ENCODE measurements at regions not wholly inside any gene's neighbourhood (a gene's known extent, or its start where the extent isn't known, plus 50 kb on each side); places are given as distances from the start of the nearest gene placed in this dataset.

- intact Hi-C loops (cut with micrococcal nuclease) = no loop called here
- H3K4me1 ChIP-seq (ENCODE audit: control insufficient read depth, insufficient read depth, low read length) = no peaks in the 10 kb centered on the region
- DNase-seq (no peak), ATAC-seq (no peak)
- H3K4me3 ChIP-seq (ENCODE audit: low read length) = no peak overlapping the region
- no peak overlapping the region for H3K4me3 Mint-ChIP-seq
- H3K9me3 Mint-ChIP-seq = no peaks in the 10 kb centered on the region
- H3K36me3 Mint-ChIP-seq = no peaks in the 10 kb centered on the region
- no peak overlapping the region for H3K27ac ChIP-seq (ENCODE audit: low read length)
- H3K27ac Mint-ChIP-seq = no peak overlapping the region
- peaks cover 0 to 5% of the 10 kb centered on the region in 2 donors for H3K27me3 Mint-ChIP-seq (ENCODE audit: low read depth in 2 of 2)
- no peaks in the 10 kb centered on the region for H3K9me3 ChIP-seq (ENCODE audit: control insufficient read depth, insufficient read depth, low read length)
- no peaks in the 10 kb centered on the region for H3K36me3 ChIP-seq (ENCODE audit: control insufficient read depth, insufficient read depth, low read length)
- 95% methylated on average over 3 of the region's 3 CpGs for WGBS (ENCODE audit: insufficient coverage)
- TF ChIP-seq CTCF (IDR thresholded peaks at IDR 0.05) = no peak
- no peaks in the 10 kb centered on the region for H3K4me1 Mint-ChIP-seq
- H3K27me3 ChIP-seq (ENCODE audit: control insufficient read depth, insufficient read depth, low read length) = no peaks in the 10 kb centered on the region
Observed at GRCh38 chr2:136297312-136297711, 179.4 kb upstream of the CXCR4 start.

- H3K27ac Mint-ChIP-seq = no peak overlapping the region
- no peak overlapping the region for H3K4me3 ChIP-seq (ENCODE audit: low read length)
- DNase-seq = no peak
- WGBS (ENCODE audit: insufficient coverage) = 91% methylated on average over 1 of the region's 1 CpG
- no peak overlapping the region for H3K4me3 Mint-ChIP-seq
- H3K36me3 Mint-ChIP-seq = no peaks in the 10 kb centered on the region
- ATAC-seq = no peak
- H3K4me1 Mint-ChIP-seq = no peaks in the 10 kb centered on the region
- H3K4me1 ChIP-seq (ENCODE audit: control insufficient read depth, insufficient read depth, low read length) = no peaks in the 10 kb centered on the region
- no peaks in the 10 kb centered on the region for H3K27me3 Mint-ChIP-seq (ENCODE audit: low read depth in 2 of 2)
- H3K27ac ChIP-seq (ENCODE audit: low read length) = no peak overlapping the region
- intact Hi-C loops (cut with micrococcal nuclease) = no loop called here
- H3K9me3 Mint-ChIP-seq = no peaks in the 10 kb centered on the region
- no peak for TF ChIP-seq CTCF (IDR thresholded peaks at IDR 0.05)
- no peaks in the 10 kb centered on the region for H3K36me3 ChIP-seq (ENCODE audit: control insufficient read depth, insufficient read depth, low read length)
- H3K27me3 ChIP-seq (ENCODE audit: control insufficient read depth, insufficient read depth, low read length) = no peaks in the 10 kb centered on the region
- no peaks in the 10 kb centered on the region for H3K9me3 ChIP-seq (ENCODE audit: control insufficient read depth, insufficient read depth, low read length)
Observed at GRCh38 chr2:136295168-136295567, 177.2 kb upstream of the CXCR4 start.

GRCh38 chr2:136291871-136292270 is 173.9 kb upstream of the CXCR4 start:
- Mint-ChIP-seq H3K27me3 (ENCODE audit: low read depth in 2 of 2) (no peaks in the 10 kb centered on the region), H3K4me3 (no peak overlapping the region), H3K4me1 (no peaks in the 10 kb centered on the region), H3K36me3 (no peaks in the 10 kb centered on the region), H3K9me3 (no peaks in the 10 kb centered on the region), H3K27ac (no peak overlapping the region)
- no peaks in the 10 kb centered on the region for H3K36me3 ChIP-seq (ENCODE audit: control insufficient read depth, insufficient read depth, low read length)
- no peaks in the 10 kb centered on the region for H3K27me3 ChIP-seq (ENCODE audit: control insufficient read depth, insufficient read depth, low read length)
- no peaks in the 10 kb centered on the region for H3K9me3 ChIP-seq (ENCODE audit: control insufficient read depth, insufficient read depth, low read length)
- no peak overlapping the region for H3K4me3 ChIP-seq (ENCODE audit: low read length)
- TF ChIP-seq CTCF (IDR thresholded peaks at IDR 0.05) = no peak
- no peak for DNase-seq
- 100% methylated on average over 1 of the region's 4 CpGs for WGBS (ENCODE audit: insufficient coverage)
- intact Hi-C loops (cut with micrococcal nuclease) = no loop called here
- no peak overlapping the region for H3K27ac ChIP-seq (ENCODE audit: low read length)
- no peaks in the 10 kb centered on the region for H3K4me1 ChIP-seq (ENCODE audit: control insufficient read depth, insufficient read depth, low read length)
- no peak for ATAC-seq

GRCh38 chr2:136290326-136290725 is 172.4 kb upstream of the CXCR4 start:
- DNase-seq = no peak
- Mint-ChIP-seq H3K36me3 (no peaks in the 10 kb centered on the region), H3K27ac (no peak overlapping the region), H3K4me1 (no peaks in the 10 kb centered on the region), H3K4me3 (no peak overlapping the region), H3K9me3 (no peaks in the 10 kb centered on the region), H3K27me3 (ENCODE audit: low read depth in 2 of 2) (no peaks in the 10 kb centered on the region)
- H3K36me3 ChIP-seq (ENCODE audit: control insufficient read depth, insufficient read depth, low read length) = no peaks in the 10 kb centered on the region
- no peak for TF ChIP-seq CTCF (IDR thresholded peaks at IDR 0.05)
- H3K27me3 ChIP-seq (ENCODE audit: control insufficient read depth, insufficient read depth, low read length) = no peaks in the 10 kb centered on the region
- H3K4me3 ChIP-seq (ENCODE audit: low read length) = no peak overlapping the region
- ATAC-seq = no peak
- H3K27ac ChIP-seq (ENCODE audit: low read length) = no peak overlapping the region
- intact Hi-C loops (cut with micrococcal nuclease) = no loop called here
- H3K9me3 ChIP-seq (ENCODE audit: control insufficient read depth, insufficient read depth, low read length) = no peaks in the 10 kb centered on the region
- H3K4me1 ChIP-seq (ENCODE audit: control insufficient read depth, insufficient read depth, low read length) = no peaks in the 10 kb centered on the region
- 100% methylated on average over 1 of the region's 1 CpG for WGBS (ENCODE audit: insufficient coverage)
